GM18508 (cell line): ENCODE measurements at regions not wholly inside any gene's neighbourhood (a gene's known extent, or its start where the extent isn't known, plus 50 kb on each side); places are given as distances from the start of the nearest gene placed in this dataset.

Source experiments
- ATAC-seq: cut with Tn5 transposase; IDR thresholded peaks from one replicate; pipeline ENCODE4 v1.9.1; 2021; ENCODE audit warnings: moderate number of reproducible peaks; ENCODE audit not compliant: insufficient read depth, unreplicated experiment

GRCh38 chr6:156471000-156471399, 306.2 kb upstream of the ARID1B start:
- no peak for ATAC-seq

GRCh38 chr6:156464100-156464878, 312.9 kb upstream of the ARID1B start:
- ATAC-seq = no peak

GRCh38 chr6:156461647-156462046, 315.5 kb upstream of the ARID1B start:
- no peak for ATAC-seq

- no peak for ATAC-seq
Measured at GRCh38 chr6:156457601-156458000, 319.6 kb upstream of the ARID1B start.

GRCh38 chr6:156455847-156456246, 321.3 kb upstream of the ARID1B start:
- ATAC-seq = no peak

GRCh38 chr6:156454867-156455266, 322.3 kb upstream of the ARID1B start:
- no peak for ATAC-seq

- ATAC-seq = no peak
Measured at GRCh38 chr6:156451726-156452125, 325.5 kb upstream of the ARID1B start.

GRCh38 chr6:156451088-156451487, 326.1 kb upstream of the ARID1B start:
- no peak for ATAC-seq

- no peak for ATAC-seq
Measured at GRCh38 chr6:156450421-156450820, 326.8 kb upstream of the ARID1B start.

- ATAC-seq = no peak
Measured at GRCh38 chr6:156449569-156449968, 327.6 kb upstream of the ARID1B start.

GRCh38 chr6:156449128-156449527, 328.1 kb upstream of the ARID1B start:
- ATAC-seq = no peak

- no peak for ATAC-seq
Measured at GRCh38 chr6:156448579-156448978, 328.6 kb upstream of the ARID1B start.

GRCh38 chr6:156440688-156441087, 336.5 kb upstream of the ARID1B start:
- no peak for ATAC-seq

GRCh38 chr6:156438350-156438923, 338.7 kb upstream of the ARID1B start:
- no peak for ATAC-seq

GRCh38 chr6:156437121-156437879, 339.9 kb upstream of the ARID1B start:
- ATAC-seq = no peak

- ATAC-seq = no peak
Measured at GRCh38 chr6:156434795-156435190, 342.4 kb upstream of the ARID1B start.

- ATAC-seq = no peak
Measured at GRCh38 chr6:156434049-156434794, 343.0 kb upstream of the ARID1B start.

GRCh38 chr6:156432543-156432942, 344.6 kb upstream of the ARID1B start:
- no peak for ATAC-seq

GRCh38 chr6:156430386-156430785, 346.8 kb upstream of the ARID1B start:
- no peak for ATAC-seq

- ATAC-seq = no peak
Measured at GRCh38 chr6:156427345-156427744, 349.8 kb upstream of the ARID1B start.
